HG03457 (cell line): ENCODE measurements at regions not wholly inside any gene's neighbourhood (a gene's known extent, or its start where the extent isn't known, plus 50 kb on each side); places are given as distances from the start of the nearest gene placed in this dataset.

ENCODE experiments used
- ATAC-seq: cut with Tn5 transposase; IDR thresholded peaks from one replicate; pipeline ENCODE4 v1.9.1; 2021; ENCODE audit warnings: moderate number of reproducible peaks; ENCODE audit not compliant: unreplicated experiment

- ATAC-seq = no peak
Observed at GRCh38 chrX:40282946-40283660, 185.3 kb upstream of the BCOR start.

- ATAC-seq = no peak
Observed at GRCh38 chrX:40282348-40282747, 184.6 kb upstream of the BCOR start.

GRCh38 chrX:40281336-40282005 is 183.7 kb upstream of the BCOR start:
- no peak for ATAC-seq

- no peak for ATAC-seq
Observed at GRCh38 chrX:40279762-40280161, 182.0 kb upstream of the BCOR start.

- no peak for ATAC-seq
Observed at GRCh38 chrX:40279091-40279430, 181.3 kb upstream of the BCOR start.

GRCh38 chrX:40278340-40279090 is 180.8 kb upstream of the BCOR start:
- no peak for ATAC-seq

- no peak for ATAC-seq
Observed at GRCh38 chrX:40277672-40278071, 179.9 kb upstream of the BCOR start.

GRCh38 chrX:40273356-40274050 is 175.7 kb upstream of the BCOR start:
- ATAC-seq = no peak

GRCh38 chrX:40272776-40273175 is 175.0 kb upstream of the BCOR start:
- no peak for ATAC-seq

GRCh38 chrX:40272141-40272540 is 174.4 kb upstream of the BCOR start:
- no peak for ATAC-seq

- ATAC-seq = no peak
Observed at GRCh38 chrX:40268188-40268520, 170.4 kb upstream of the BCOR start.

- no peak for ATAC-seq
Observed at GRCh38 chrX:40267334-40268187, 169.8 kb upstream of the BCOR start.

- no peak for ATAC-seq
Observed at GRCh38 chrX:40266490-40267333, 169.0 kb upstream of the BCOR start.

GRCh38 chrX:40265936-40266335 is 168.2 kb upstream of the BCOR start:
- no peak for ATAC-seq

GRCh38 chrX:40263014-40263560 is 165.3 kb upstream of the BCOR start:
- no peak for ATAC-seq

GRCh38 chrX:40262157-40263013 is 164.6 kb upstream of the BCOR start:
- no peak for ATAC-seq

- ATAC-seq = no peak
Observed at GRCh38 chrX:40261833-40262156, 164.0 kb upstream of the BCOR start.

- ATAC-seq = no peak
Observed at GRCh38 chrX:40260146-40260747, 162.5 kb upstream of the BCOR start.
